HG03159 (cell line): ENCODE measurements at regions not wholly inside any gene's neighbourhood (a gene's known extent, or its start where the extent isn't known, plus 50 kb on each side); places are given as distances from the start of the nearest gene placed in this dataset.

Experiments
- ATAC-seq: cut with Tn5 transposase; IDR thresholded peaks from one replicate; pipeline ENCODE4 v1.9.1; 2021; ENCODE audit warnings: mild to moderate bottlenecking, moderate library complexity; ENCODE audit not compliant: unreplicated experiment

DNA sequence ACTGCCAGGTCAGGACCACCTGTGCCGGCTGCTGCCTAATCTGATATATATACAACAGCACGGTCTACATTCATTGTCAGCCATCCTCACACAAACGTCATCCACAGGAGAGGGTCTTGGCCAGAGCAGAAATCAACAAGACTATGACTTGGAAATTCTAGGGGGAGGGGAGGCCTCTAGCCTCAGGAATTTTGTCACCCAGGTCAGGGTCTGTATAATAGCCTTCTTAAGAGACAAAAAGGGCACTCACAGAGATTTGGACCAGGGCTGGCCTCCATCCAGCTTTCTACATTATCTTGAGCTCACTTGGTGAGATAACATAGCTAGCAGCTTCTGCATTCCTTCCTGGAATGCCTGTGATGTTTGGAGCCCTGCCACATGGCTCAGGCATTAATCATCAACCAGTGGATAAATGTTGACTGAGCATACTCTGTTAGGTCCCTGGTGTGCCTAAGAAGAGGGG, 50.4 kb upstream of the CTIF start:
- ATAC-seq: no peak

DNA sequence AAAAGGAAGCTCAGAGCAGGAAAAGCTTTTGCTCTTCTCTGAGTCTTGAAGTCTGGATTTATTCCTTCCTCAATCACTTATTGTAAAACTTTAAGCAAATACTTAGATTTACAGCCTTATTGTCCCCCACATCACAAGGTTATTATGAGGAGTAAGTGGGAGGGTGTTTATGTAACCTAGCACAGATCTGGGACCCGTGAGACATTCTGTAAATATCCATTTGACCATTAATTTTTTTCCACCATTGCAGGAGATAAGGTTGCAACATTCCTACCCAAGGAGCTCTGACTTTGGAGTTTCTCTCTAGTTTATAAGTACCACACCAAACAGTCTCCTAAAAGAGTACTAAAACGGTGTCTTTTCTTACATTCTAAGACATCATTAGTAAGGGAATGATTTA, 52.1 kb upstream of the CTIF start:
- ATAC-seq: no peak

DNA sequence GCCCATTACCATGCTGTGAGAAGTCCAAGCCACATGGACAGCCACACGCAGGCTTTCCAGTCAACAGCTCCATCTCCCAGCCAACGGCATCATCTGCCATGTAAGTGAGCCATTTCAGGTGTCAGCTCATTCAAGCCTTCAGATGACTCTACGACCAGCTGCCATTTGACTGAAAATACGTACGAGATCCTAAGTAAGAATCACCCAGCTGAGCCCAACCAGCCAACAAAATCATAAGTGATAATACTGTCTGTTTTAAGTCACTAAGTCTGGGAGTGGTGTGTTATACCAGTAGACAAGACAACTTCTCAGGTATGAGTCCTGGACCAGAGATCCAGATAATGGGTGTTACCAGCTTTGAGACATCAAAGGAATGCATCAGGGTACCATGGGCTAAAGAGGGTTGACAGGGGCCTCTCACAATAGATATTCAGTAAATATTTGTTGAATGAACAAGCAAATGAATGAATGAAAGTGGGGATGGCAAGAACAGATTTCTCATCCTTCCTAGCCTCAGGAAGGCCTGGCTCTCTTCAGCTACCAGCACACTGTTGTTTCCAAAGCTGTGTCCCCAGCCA, 52.9 kb upstream of the CTIF start:
- ATAC-seq: no peak

DNA sequence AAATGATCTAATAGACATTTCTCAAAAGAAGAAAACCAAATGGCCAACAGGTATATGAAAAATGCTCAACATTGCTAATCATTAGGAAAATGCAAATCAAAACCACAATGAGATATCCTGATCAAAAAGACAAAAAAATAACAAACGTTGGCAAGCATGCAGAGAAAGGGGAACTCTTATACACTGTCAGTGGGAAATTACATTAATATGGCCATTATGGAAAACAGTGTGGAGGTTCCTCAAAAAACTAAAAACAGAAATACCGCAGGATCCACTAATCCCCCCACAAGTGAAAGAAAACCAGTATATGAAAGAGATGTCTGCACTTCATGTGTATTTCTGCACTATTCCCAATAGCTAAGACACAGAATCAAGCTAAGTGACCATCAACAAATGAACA, 57.7 kb upstream of the CTIF start:
- ATAC-seq: no peak

DNA sequence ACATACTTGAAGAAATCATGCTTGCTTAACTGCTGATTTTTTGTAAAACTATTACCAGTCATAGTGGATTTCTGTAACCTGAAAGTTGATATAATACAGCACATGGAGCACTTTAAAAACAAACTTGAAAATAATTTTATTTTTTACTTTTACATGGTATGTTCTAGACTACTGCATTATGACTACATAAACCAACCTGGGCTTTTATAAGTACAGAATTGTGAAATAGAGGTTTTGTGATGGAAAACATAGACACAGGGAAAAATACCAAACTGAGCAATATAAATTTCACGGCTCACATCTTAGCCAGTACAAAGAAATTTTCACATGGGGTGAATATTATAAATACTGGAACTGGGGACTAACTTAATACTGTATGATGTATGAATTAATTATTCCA, 59.3 kb upstream of the CTIF start:
- ATAC-seq: no peak

DNA sequence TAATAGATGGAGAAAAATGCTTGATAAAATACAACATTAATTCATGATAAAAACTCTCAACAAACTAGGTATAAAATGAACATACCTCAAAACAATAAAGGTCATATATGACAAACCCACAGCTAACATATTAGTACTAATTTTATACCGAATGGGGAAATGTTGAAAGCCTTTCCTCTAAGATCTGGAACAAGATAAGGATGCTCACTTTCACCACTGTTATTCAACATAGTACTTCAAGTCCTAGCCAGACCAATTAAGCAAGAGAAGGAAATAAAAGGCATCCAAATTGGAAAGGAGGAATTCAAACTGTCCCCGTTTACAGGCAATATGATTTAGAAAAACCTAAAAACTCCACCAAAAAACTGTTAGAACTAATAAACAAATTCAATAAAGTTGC, 61.5 kb upstream of the CTIF start:
- ATAC-seq: no peak

GRCh38 chr18:48476550-48476917, 62.3 kb upstream of the CTIF start:
- ATAC-seq: no peak

DNA sequence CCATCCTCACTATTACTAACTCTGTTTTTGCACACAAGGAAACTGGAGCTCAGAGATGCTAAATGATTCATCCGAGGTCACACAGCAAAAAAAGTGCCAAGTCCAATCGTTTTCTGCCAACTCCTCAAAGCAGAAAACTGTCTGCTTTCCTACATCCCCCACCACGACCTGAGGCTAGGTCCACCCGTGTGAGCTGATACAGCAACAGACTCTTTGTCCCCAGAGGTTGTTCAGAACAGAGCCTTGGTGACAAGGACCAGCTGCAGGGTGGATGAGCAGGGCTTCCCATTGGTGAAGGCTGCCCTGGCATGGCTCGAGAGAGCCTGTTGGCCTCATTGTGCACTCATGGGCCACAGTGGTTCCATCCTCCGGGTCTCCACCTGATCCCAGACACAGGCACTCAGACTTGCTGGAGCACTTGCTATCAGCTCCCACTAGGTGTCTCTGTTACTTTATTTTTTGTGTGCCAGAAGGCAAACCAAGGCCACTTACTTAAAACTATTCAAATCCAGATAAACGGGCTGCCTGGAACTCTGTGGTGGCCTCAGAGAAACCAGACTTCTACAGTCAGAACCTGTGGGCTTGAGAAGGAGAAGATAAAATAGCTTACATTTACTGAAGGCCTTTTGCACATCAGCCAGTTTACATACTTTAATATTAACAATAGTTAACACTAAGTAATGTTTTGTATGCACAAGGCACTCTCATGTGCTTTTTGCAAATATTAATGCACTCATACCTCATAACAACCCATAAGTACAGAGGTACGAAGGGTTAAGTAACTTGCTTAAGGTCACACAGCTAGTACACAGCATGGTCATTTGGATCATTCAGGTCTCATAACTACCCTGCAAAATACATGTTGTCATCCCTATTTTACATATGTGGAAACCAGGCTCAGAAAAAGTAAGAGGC, 62.9 kb upstream of the CTIF start:
- ATAC-seq: peak; percentile 57

- no peak for ATAC-seq
These were observed 64.6 kb upstream of the ZBTB7C start for GRCh38 chr18:48473816-48474215.

DNA sequence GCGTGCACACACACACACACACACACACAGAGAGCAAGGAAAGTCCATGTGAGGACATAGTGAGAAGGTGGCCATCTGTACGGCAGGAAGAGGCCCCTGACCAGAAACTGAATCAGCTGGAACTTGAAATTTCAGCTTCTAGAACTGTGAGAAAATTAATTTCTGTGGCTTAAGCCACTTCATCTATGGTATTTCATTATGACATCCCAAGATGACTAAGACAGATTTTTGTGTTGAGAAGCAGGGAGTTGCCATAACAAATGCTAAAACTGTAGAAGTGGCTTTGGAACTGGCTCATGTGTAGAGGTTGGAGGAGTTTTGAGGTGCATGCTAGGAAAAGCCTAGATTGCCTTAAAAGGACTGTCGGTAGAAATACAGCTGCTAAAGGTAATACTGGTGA, 63.4 kb upstream of the ZBTB7C start:
- no peak for ATAC-seq

DNA sequence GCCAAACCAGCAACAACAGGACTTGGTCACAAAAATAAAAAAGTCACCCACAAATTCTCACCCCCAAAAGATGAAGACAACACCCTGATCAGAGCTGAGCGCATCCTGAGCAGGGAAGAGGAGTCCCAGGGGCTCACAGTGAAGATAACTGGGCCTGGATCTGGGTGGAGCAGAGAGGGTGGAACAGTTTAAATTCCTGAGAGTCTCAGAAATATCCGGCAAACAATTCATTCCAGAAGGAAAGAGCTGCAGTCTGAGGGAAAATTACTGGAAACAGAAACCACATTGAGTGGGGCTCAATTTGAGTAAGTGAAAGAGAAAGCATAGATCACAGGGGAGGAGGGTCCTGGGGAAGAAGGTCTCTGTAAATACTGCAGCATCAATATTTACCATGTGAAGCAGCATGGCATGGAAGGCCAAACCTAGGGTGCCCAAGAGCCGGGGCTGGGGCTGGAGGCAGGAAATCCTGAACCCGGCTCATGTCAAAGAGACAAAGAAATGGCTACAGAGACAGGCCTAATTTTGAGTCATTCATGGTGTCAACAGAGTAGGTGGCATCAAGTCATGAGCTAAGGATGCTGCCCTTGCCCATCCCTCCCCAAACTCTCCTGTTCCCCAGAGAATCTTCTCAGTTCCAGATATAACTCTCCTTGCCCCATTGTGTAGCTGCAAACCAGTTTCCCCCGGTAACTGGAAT, 61.4 kb upstream of the ZBTB7C start:
- ATAC-seq: no peak

DNA sequence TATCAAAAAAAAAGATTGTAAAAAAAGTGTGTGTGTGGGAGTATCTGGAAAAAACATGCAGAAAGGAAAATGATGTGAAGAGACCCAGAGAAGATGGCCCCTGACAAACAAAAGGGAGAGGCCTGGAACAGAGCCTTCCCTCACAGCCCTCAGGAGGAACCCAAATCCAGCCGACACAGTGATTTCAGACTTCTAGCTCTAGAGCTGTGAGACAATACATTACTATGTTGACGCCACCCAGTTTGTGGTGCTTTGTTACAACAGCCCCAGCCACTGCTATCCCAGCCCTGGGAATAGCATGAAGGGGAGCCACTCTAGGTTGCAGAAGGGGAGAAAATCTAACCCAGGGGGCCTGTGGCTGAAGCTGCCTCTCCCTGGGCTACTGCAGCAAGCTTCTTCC, 59.0 kb upstream of the ZBTB7C start:
- ATAC-seq: no peak

- no peak for ATAC-seq
These were observed 58.0 kb upstream of the ZBTB7C start for GRCh38 chr18:48467231-48467630.

DNA sequence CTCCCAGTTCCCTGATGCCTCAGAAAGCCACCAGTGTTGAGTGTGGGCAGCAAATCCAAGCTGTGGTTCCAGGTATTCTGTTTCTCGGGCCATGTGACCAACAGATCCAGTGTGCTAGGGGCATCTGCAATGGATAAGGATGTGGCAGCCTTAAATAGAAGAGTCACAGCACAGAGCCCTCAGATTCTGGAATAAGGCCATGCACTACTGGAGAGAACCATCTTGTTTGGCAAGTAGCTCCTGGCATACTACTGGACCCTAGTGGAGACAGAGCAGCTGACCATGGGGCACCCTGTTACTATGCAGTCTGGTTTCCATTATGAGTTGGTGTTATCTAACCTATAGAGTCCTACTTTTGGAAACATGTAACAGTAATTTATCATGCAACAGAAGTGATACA, 53.3 kb upstream of the ZBTB7C start:
- no peak for ATAC-seq

DNA sequence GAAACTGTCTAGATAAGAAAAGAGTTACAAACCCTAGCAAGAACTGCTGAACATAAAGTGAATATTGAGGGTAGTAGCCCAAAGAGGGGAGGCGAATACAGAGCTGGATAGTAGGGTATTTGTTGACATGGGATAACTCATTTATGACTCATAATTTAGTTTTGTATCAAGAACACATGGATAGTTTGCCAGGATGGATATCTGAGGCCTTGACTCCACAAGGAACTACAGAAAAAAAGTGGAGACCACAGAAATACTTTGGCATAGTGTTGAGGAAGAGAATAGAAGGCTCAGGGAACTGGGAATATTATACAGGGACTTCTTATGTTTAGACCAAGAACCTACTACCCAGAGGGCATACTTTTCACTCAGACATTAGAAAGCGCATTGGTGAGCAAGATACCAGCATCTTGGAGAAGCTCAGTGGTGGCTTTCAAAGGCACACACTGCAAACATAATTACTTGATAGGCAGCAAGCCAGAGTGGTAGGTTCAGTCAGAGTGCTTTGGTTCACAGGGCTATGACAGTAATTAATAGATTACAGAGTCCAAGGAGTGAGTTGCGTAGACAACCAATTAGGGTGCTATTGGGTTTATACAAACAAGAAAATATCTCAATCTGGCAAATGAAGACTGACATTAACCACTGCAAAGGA, 51.9 kb upstream of the ZBTB7C start:
- no peak for ATAC-seq

DNA sequence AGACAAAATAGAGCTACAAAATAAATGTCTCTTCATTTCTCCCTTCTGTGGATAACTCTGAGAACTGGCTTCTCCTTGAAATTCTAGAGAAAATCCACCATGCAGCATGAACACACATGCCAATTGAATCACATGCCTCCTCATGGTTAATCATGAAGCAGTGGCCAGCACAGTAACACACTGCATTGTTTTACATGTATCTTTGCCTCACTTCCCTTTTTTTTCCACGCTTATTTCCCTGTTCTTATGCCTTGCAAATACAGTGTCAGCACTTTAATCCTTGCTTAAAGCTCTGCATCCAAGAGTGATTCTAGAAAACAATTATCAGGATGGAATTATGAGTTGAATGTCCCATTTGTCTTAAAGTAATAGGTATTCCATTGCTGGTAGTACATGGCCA, 50.3 kb upstream of the ZBTB7C start:
- ATAC-seq: no peak

DNA sequence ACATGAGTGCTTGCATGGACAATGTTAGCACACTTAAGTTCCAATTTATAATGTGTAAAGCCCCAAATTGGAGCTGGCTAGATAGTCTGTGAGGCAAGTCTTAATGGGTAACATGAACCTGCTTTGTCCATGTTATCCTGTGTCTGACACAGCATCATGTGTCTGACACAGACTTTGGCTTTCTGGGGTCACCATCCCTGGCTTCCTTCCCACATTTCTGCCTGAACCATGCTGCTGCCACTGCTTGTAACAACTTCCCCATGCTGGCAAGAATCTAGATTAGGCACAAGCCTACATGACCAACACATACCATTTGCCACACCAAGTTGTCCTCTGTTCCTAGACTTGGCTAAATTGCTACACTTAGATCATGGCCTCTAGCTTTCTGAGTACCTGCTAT, 49.8 kb upstream of the ZBTB7C start:
- ATAC-seq: no peak
